Endothelial cell of umbilical vein (primary cell): ENCODE measurements at regions not wholly inside any gene's neighbourhood (a gene's known extent, or its start where the extent isn't known, plus 50 kb on each side); places are given as distances from the start of the nearest gene placed in this dataset.

ENCODE experiments used
- BruUV-seq: library from RNA; stranded (reverse); fragments of 400-500 nt; replicated peaks from 2 replicates; lab custom pipeline; 2021; lab: Mats Ljungman, UMichigan
- CTCF ChIA-PET: fragments of 300-600, 350-600 bp; sonication (Branson Sonifier 250); formaldehyde crosslinking; loops from one replicate; lab custom pipeline; 2021; ENCODE audit warnings: antibody characterized with exemption, inconsistent platforms; lab: Charles Lee
- POLR2A ChIA-PET: fragments of 300-600, 350-600 bp; sonication (Branson Sonifier 250); formaldehyde crosslinking; loops from one replicate; lab custom pipeline; 2021; ENCODE audit warnings: antibody characterized with exemption, inconsistent platforms; lab: Charles Lee
- DNase-seq: peaks from one replicate; pipeline ENCODE4 v3.0.0-alpha.2; 2011; ENCODE audit warnings: low read depth, low spot score
- FAIRE-seq: peaks from 2 replicates; lab custom pipeline; 2011; peaks lifted over from hg19 to GRCh38; lab: Jason Lieb, UNC
- H2AFZ ChIP-seq: 2 replicates; pipeline ENCODE4 v1.6.0; 2012; ENCODE audit warnings: low read depth, low read length, control low read depth, inconsistent platforms
- H3K27ac ChIP-seq: 2 replicates; pipeline ENCODE4 v1.5.1; 2011; ENCODE audit warnings: low read depth, mild to moderate bottlenecking, control low read depth, low read length, moderate library complexity; ENCODE audit not compliant: insufficient read depth
- H3K27me3 ChIP-seq, 2 experiments: 2 replicates each; pipeline versions ENCODE4 v1.6.0 to v1.6.1; 2011; ENCODE audit warnings: low read length in 2 of 2, mixed read lengths in 1 of 2; ENCODE audit not compliant: control insufficient read depth in 2 of 2, insufficient read depth in 2 of 2
- H3K36me3 ChIP-seq, 2 experiments: 2 replicates in 1 of 2; 3 replicates in 1 of 2; pipeline ENCODE4 v1.5.1; 2011; ENCODE audit warnings: low read length in 2 of 2, mild to moderate bottlenecking in 1 of 2, moderate library complexity in 1 of 2; ENCODE audit not compliant: control insufficient read depth in 2 of 2, insufficient read depth in 2 of 2; ENCODE audit errors: extremely low read depth in 1 of 2
- H3K4me1 ChIP-seq: 3 replicates; pipeline ENCODE4 v1.5.1; 2011; ENCODE audit warnings: mild to moderate bottlenecking, low read length; ENCODE audit not compliant: control insufficient read depth, insufficient read depth; ENCODE audit errors: extremely low read depth
- H3K4me2 ChIP-seq: 2 replicates; pipeline ENCODE4 v1.6.1; 2011; ENCODE audit warnings: low read length, control low read depth, mixed read lengths; ENCODE audit not compliant: insufficient read depth
- H3K4me3 ChIP-seq, 3 experiments: fragments of 200-600 bp in 1 of 3; sonication (generic), shearing (Covaris generic) in 1 of 3; replicated peaks in 1 of 3; 2 replicates each; pipeline ENCODE4 v1.5.1; 2011 to 2016; ENCODE audit warnings: control low read depth in 3 of 3, low read length in 3 of 3, mild to moderate bottlenecking in 2 of 3, inconsistent platforms in 1 of 3, low read depth in 1 of 3, moderate library complexity in 1 of 3; ENCODE audit not compliant: insufficient read depth in 1 of 3
- H3K79me2 ChIP-seq: 2 replicates; pipeline ENCODE4 v1.6.0; 2012; ENCODE audit warnings: low read length, inconsistent platforms; ENCODE audit not compliant: control insufficient read depth, insufficient read depth
- H3K9ac ChIP-seq: replicated peaks from 2 replicates; pipeline ENCODE3; 2011; ENCODE audit warnings: low read length, control low read depth; ENCODE audit not compliant: insufficient read depth; ENCODE audit errors: extremely low read depth
- H3K9me1 ChIP-seq: replicated peaks from 3 replicates; pipeline ENCODE4 v1.6.0; 2011; ENCODE audit warnings: mild to moderate bottlenecking, low read length; ENCODE audit not compliant: control insufficient read depth, insufficient read depth; ENCODE audit errors: extremely low read depth
- H3K9me3 ChIP-seq: replicated peaks from 2 replicates; pipeline ENCODE4 v1.5.1; 2012; ENCODE audit warnings: low read length, inconsistent platforms; ENCODE audit not compliant: control insufficient read depth, insufficient read depth
- H4K20me1 ChIP-seq: replicated peaks from 2 replicates; pipeline ENCODE3; 2011; ENCODE audit warnings: mild to moderate bottlenecking, low read length; ENCODE audit not compliant: control insufficient read depth, insufficient read depth; ENCODE audit errors: extremely low read depth
- EZH2 ChIP-seq: IDR thresholded peaks from 2 replicates; pipeline ENCODE4 v1.6.1; 2012; ENCODE audit warnings: borderline replicate concordance, low read depth, mild to moderate bottlenecking, moderate library complexity, low read length, inconsistent platforms; ENCODE audit not compliant: severe bottlenecking
- FOS ChIP-seq: IDR thresholded peaks from 2 replicates; pipeline ENCODE4 v1.6.1; 2011; ENCODE audit warnings: mild to moderate bottlenecking, low read length, moderate library complexity, borderline replicate concordance; ENCODE audit not compliant: insufficient read depth
- GATA2 ChIP-seq: IDR thresholded peaks from 2 replicates; pipeline ENCODE4 v1.7.0; 2011; ENCODE audit warnings: low read depth, mild to moderate bottlenecking, moderate library complexity, mixed read lengths, low read length; ENCODE audit not compliant: insufficient read length, insufficient read depth
- JUN ChIP-seq: IDR thresholded peaks from 2 replicates; pipeline ENCODE4 v1.6.1; 2011; ENCODE audit warnings: borderline replicate concordance, low read depth; ENCODE audit not compliant: insufficient read length, insufficient read depth
- MAX ChIP-seq: IDR thresholded peaks from 2 replicates; pipeline ENCODE4 v1.6.1; 2011; ENCODE audit not compliant: insufficient read depth, insufficient read length
- MYC ChIP-seq: IDR thresholded peaks from one replicate; pipeline ENCODE4 v1.6.1; 2011; ENCODE audit warnings: mild to moderate bottlenecking, low read depth, low read length
- POLR2AphosphoS5 ChIP-seq: IDR thresholded peaks from 2 replicates; pipeline ENCODE4 v1.6.1; 2012; ENCODE audit warnings: low read depth, mild to moderate bottlenecking, control low read depth, low read length, moderate library complexity; ENCODE audit not compliant: insufficient read depth
- dilution Hi-C: fragments of 300-500 bp; cut with MboI; formaldehyde crosslinking; loops from one replicate; pipeline ENCODE4 v1.15.0; 2019; ENCODE audit warnings: low sequenced_read_pairs; ENCODE audit not compliant: extremely low pct_ligation_motif_present
- intact Hi-C: fragments of 100-400 bp; cut with micrococcal nuclease; formaldehyde crosslinking; loops from one replicate; pipeline ENCODE4 v1.10.0; 2022

- CTCF ChIA-PET = no interaction called here
These were observed 1003.2 kb downstream of the C4orf33 start for GRCh38 chr4:130099105-130099504.

GRCh38 chr4:130110189-130110588, 1014.2 kb downstream of the C4orf33 start:
- intact Hi-C loops (no loop called here), dilution Hi-C loops (no loop called here)
- Histone ChIP-seq H3K9ac (no peak overlapping the region), H3K27me3 (no peaks in the 10 kb centered on the region), H3K4me1 (no peaks in the 10 kb centered on the region), H3K27ac (no peak overlapping the region), H3K4me2 (no peak overlapping the region), H3K36me3 (no peaks in the 10 kb centered on the region), H2AFZ (no peak overlapping the region), H3K79me2 (no peaks in the 10 kb centered on the region), H3K4me3 (no peak overlapping the region), H3K9me3 (no peaks in the 10 kb centered on the region), H4K20me1 (no peaks in the 10 kb centered on the region), H3K9me1 (no peaks in the 10 kb centered on the region)
- ChIA-PET CTCF (no interaction called here), POLR2A (no interaction called here)
- no TSS peak for BruUV-seq
- FAIRE-seq = no peak
- no peak for DNase-seq
- TF ChIP-seq MYC (no peak), GATA2 (no peak), FOS (no peak), MAX (no peak), JUN (no peak), POLR2AphosphoS5 (no peak), EZH2 (no peak)

More at GRCh38 chr4:130099105-130099504, 1003.2 kb downstream of the C4orf33 start:
- H2AFZ ChIP-seq = no peak overlapping the region
- no peak overlapping the region for H3K4me3 ChIP-seq
- dilution Hi-C loops = no loop called here
- no peak overlapping the region for H3K27ac ChIP-seq
- no peak for TF ChIP-seq EZH2
- FAIRE-seq (no peak), DNase-seq (no peak)
- no peaks in the 10 kb centered on the region for H3K36me3 ChIP-seq
- intact Hi-C loops = no loop called here
- no TSS peak for BruUV-seq
- H3K4me2 ChIP-seq = no peak overlapping the region
- POLR2A ChIA-PET = no interaction called here
- no peaks in the 10 kb centered on the region for H3K4me1 ChIP-seq
- no peaks in the 10 kb centered on the region for H3K9me1 ChIP-seq
- H3K79me2 ChIP-seq = no peaks in the 10 kb centered on the region
- no peaks in the 10 kb centered on the region for H4K20me1 ChIP-seq
- no peaks in the 10 kb centered on the region for H3K27me3 ChIP-seq
- no peaks in the 10 kb centered on the region for H3K9me3 ChIP-seq
- H3K9ac ChIP-seq = no peak overlapping the region
